Breast epithelium (tissue), 3 donors: ENCODE measurements at regions not wholly inside any gene's neighbourhood (a gene's known extent, or its start where the extent isn't known, plus 50 kb on each side); places are given as distances from the start of the nearest gene placed in this dataset.

Source experiments
- CTCF ChIP-seq, 3 donors: fragments of 450-650 bp; IDR thresholded peaks; one replicate each; pipeline ENCODE4 v1.5.1; 2016 to 2017; ENCODE audit warnings: antibody characterized with exemption in 3 of 3, mild to moderate bottlenecking in 3 of 3, moderate library complexity in 3 of 3
- POLR2A ChIP-seq: fragments of 450-650 bp; IDR thresholded peaks from one replicate; pipeline ENCODE4 v1.6.1; 2016; ENCODE audit warnings: antibody characterized with exemption, mild to moderate bottlenecking, moderate library complexity
- POLR2AphosphoS5 ChIP-seq, 3 donors: sonication (generic); formaldehyde crosslinking; IDR thresholded peaks; one replicate each; pipeline ENCODE4 v1.6.1; 2017; ENCODE audit warnings: antibody characterized with exemption in 3 of 3

DNA sequence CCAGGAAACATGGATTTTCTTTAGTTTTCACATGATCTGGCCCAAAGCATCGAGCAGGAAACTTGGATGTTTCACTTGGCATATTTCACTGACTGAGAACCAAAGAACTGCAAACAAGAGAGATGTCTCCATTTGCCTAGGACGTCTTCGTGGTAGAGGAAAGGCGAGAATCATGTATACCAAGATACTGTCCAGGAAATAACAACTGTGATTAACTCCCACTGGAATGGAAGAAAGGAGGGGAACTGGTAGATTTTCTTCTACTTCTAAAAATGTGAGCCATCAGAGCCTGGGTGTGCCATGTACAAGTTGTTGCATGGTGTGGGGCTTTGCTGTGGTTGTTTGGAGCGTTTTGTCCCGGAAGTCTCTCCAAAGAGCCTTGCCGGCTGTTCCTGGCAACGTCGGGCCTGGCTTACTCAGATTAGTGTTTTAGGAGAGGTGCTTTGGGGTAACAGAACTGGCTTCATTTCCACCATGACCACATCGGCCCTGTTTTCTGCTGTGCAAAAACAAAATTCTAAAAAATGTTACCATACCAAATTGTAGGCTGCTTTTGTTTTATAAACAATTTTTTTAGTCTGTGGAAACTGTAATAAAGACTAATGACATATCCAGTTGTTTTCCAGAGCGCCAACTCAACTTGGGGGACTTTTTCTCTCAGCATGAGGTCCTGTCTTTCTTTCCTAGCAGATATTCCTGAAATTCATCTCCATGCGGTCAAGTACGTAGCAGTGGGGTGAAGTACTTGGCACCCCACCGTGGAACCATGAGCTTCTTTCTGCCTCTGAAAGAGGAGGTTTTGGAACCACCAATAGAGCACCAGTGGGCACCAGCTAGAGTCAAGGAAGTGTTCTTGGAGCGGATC lies 118.3 kb downstream of the TM2D1 start:
- peak in 2 of 3 donors; percentile 9 to 42 for TF ChIP-seq POLR2AphosphoS5 (IDR thresholded peaks at IDR 0.05)
- no peak for TF ChIP-seq CTCF (IDR thresholded peaks at IDR 0.05)
- no peak for TF ChIP-seq POLR2A
